Middle frontal gyrus (tissue), 1 donor: ENCODE measurements at regions not wholly inside any gene's neighbourhood (a gene's known extent, or its start where the extent isn't known, plus 50 kb on each side); places are given as distances from the start of the nearest gene placed in this dataset.

Source experiments
- DNase-seq: peaks from one replicate; pipeline ENCODE4 v3.0.0-alpha.2; 2015; ENCODE audit warnings: low spot score; ENCODE audit errors: extremely low spot score

GRCh38 chr2:223383315-223383714 is 218.8 kb downstream of the SCG2 start:
- no peak for DNase-seq

- DNase-seq = no peak
Observed at GRCh38 chr2:223386189-223386588, 216.0 kb downstream of the SCG2 start.

- DNase-seq = no peak
Observed at GRCh38 chr2:223386984-223387383, 215.2 kb downstream of the SCG2 start.

- no peak for DNase-seq
Observed at GRCh38 chr2:223389624-223390023, 212.5 kb downstream of the SCG2 start.

- no peak for DNase-seq
Observed at GRCh38 chr2:223396993-223397392, 205.2 kb downstream of the SCG2 start.

- no peak for DNase-seq
Observed at GRCh38 chr2:223399357-223399957, 202.7 kb downstream of the SCG2 start.

- no peak for DNase-seq
Observed at GRCh38 chr2:223404616-223405015, 197.5 kb downstream of the SCG2 start.

GRCh38 chr2:223414646-223415045 is 187.5 kb downstream of the SCG2 start:
- no peak for DNase-seq

GRCh38 chr2:223415071-223415470 is 187.1 kb downstream of the SCG2 start:
- no peak for DNase-seq

- no peak for DNase-seq
Observed at GRCh38 chr2:223416815-223417610, 185.1 kb downstream of the SCG2 start.

- DNase-seq = no peak
Observed at GRCh38 chr2:223418131-223418530, 184.0 kb downstream of the SCG2 start.

- DNase-seq = no peak
Observed at GRCh38 chr2:223418604-223419199, 183.5 kb downstream of the SCG2 start.

GRCh38 chr2:223420048-223420447 is 182.1 kb downstream of the SCG2 start:
- no peak for DNase-seq

- no peak for DNase-seq
Observed at GRCh38 chr2:223431479-223431878, 170.7 kb downstream of the SCG2 start.

GRCh38 chr2:223433461-223433860 is 168.7 kb downstream of the SCG2 start:
- DNase-seq = no peak

GRCh38 chr2:223437788-223438187 is 164.4 kb downstream of the SCG2 start:
- no peak for DNase-seq

GRCh38 chr2:223439184-223439583 is 163.0 kb downstream of the SCG2 start:
- DNase-seq = no peak

- no peak for DNase-seq
Observed at GRCh38 chr2:223439786-223440185, 162.4 kb downstream of the SCG2 start.

GRCh38 chr2:223442847-223443246 is 159.3 kb downstream of the SCG2 start:
- no peak for DNase-seq

- no peak for DNase-seq
Observed at GRCh38 chr2:223450246-223450645, 151.9 kb downstream of the SCG2 start.

- DNase-seq = no peak
Observed at GRCh38 chr2:223457301-223457700, 144.9 kb downstream of the SCG2 start.

GRCh38 chr2:223459328-223459939 is 142.7 kb downstream of the SCG2 start:
- DNase-seq = no peak
